GM12891 (cell line): ENCODE measurements at regions not wholly inside any gene's neighbourhood (a gene's known extent, or its start where the extent isn't known, plus 50 kb on each side); places are given as distances from the start of the nearest gene placed in this dataset.

ENCODE experiments used
- POLR2A ChIP-seq: IDR thresholded peaks from 2 replicates; pipeline ENCODE4 v1.6.1; 2011; ENCODE audit warnings: low read depth, low read length, control low read depth
- POLR2AphosphoS5 ChIP-seq: IDR thresholded peaks from 2 replicates; pipeline ENCODE4 v1.6.1; 2011; ENCODE audit warnings: low read depth, low read length, control low read depth
- SPI1 ChIP-seq: IDR thresholded peaks from 2 replicates; pipeline ENCODE4 v1.6.1; 2011; ENCODE audit warnings: low read depth, low read length, control low read depth

DNA sequence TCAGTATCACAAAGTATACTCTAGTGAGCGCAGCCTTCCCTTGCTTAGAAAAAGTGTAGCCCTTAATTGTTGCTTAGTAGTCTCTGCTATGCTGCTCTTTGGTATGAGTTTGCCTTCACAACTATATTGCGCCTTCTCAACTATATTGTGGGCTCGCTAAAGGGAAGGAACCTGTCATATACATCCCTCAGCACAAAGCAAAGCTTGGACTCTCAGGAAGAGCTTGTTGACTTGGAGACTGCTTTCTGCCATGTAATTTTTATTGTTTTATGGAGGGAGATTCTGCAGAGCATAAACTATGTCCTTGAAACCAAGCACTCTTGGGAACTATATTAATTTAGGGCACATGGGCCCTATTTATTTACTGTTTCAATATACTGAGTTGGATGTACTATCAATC, 119.1 kb upstream of the HAPLN1 start:
- no peak for TF ChIP-seq POLR2AphosphoS5
- TF ChIP-seq POLR2A = no peak
- no peak for TF ChIP-seq SPI1
